ENCODE measurements at regions not wholly inside any gene's neighbourhood (a gene's known extent, or its start where the extent isn't known, plus 50 kb on each side); places are given as distances from the start of the nearest gene placed in this dataset.

DNA sequence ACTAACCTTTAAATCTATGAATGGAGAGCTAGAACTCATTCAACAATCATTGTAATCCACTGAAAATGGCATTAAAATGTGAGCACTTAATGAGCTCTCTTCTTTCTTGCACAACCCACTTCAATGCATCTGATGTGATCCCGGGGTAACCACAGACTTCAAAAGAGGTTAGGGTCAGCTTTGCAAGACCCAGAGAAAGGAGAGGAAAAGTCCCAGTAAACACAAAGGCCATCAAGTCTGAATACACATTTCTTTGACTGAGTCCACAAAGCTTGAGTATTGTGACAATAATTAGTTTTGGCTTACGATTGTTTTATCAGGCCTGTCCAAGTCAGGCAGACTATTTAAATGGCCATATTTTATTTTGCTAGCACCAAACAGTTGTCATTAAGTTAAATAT is 148.8 kb upstream of the ZNF608 start:
- H3K27me3 Mint-ChIP-seq (ENCODE audit: insufficient read depth): no peaks in the 10 kb centered on the region
- TF ChIP-seq, protein P1, sequence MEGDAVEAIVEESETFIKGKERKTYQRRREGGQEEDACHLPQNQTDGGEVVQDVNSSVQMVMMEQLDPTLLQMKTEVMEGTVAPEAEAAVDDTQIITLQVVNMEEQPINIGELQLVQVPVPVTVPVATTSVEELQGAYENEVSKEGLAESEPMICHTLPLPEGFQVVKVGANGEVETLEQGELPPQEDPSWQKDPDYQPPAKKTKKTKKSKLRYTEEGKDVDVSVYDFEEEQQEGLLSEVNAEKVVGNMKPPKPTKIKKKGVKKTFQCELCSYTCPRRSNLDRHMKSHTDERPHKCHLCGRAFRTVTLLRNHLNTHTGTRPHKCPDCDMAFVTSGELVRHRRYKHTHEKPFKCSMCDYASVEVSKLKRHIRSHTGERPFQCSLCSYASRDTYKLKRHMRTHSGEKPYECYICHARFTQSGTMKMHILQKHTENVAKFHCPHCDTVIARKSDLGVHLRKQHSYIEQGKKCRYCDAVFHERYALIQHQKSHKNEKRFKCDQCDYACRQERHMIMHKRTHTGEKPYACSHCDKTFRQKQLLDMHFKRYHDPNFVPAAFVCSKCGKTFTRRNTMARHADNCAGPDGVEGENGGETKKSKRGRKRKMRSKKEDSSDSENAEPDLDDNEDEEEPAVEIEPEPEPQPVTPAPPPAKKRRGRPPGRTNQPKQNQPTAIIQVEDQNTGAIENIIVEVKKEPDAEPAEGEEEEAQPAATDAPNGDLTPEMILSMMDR (IDR thresholded peaks at IDR 0.05): no peak
- H3K36me3 Mint-ChIP-seq (ENCODE audit: low read depth): no peaks in the 10 kb centered on the region
- no peak for DNase-seq
- H3K9me3 Mint-ChIP-seq: peaks cover 7% of the 10 kb centered on the region
- H3K4me1 Mint-ChIP-seq (ENCODE audit: low read depth): no peaks in the 10 kb centered on the region
- H3K27ac Mint-ChIP-seq: no peak overlapping the region
- no peak overlapping the region for H3K4me3 Mint-ChIP-seq

DNA sequence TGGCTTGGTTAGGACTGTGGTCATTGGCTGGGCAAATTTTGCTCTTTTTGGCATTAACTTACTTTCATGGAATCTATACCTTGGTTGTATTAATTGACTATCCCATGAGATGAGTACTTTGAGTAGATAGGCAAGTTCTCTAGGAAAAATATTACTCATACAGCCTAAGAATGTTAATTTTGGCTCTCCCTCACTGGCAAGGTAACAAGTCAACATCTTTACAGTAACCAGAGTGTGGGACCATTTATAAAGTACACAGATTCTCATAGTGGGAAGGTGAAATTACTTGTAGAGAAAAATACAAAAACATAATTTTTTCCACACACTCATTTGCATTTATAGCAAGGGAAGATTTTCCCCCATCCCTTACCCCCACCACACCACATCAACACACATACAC is 154.6 kb upstream of the ZNF608 start:
- H3K4me3 Mint-ChIP-seq: no peak overlapping the region
- DNase-seq: no peak
- H3K27ac Mint-ChIP-seq: no peak overlapping the region
- H3K9me3 Mint-ChIP-seq: no peaks in the 10 kb centered on the region
- no peaks in the 10 kb centered on the region for H3K36me3 Mint-ChIP-seq (ENCODE audit: low read depth)
- H3K27me3 Mint-ChIP-seq (ENCODE audit: insufficient read depth): no peaks in the 10 kb centered on the region; the same call in 1 of the 2 replicates
- TF ChIP-seq, protein P1 (IDR thresholded peaks at IDR 0.05): no peak
- no peaks in the 10 kb centered on the region for H3K4me1 Mint-ChIP-seq (ENCODE audit: low read depth)

DNA sequence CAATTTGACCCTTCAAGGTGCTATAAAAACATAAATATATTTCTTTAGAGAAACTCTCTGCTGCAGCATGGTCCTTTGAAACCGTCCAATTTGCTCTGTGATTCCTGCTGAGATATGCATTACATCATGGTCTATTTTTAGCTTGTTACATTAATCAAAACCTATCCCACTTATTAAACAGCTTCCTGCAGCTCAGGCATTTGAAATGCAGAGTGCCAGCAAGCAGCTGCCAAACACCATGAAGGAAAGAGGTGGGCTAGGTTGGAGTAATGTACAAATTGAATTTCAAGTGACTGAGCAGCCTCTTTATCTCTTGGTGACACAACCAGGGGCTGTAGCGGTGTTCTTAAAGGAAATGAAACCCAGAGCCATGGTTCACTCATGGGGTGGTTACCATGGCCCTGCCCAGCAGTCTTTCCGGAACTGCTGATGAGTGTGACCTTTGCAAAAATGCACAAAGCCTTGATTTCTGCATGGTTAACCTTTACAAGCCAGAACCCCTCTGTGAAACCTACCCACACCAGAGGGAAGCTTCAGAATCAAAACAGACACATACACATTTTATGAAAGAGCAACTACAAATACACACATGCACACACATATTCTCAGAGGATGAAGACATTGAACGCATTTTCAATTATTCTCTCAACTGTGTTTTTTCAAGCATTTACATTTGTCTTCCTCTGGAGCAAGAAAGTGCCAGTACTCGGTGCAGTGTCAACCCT is 155.8 kb upstream of the ZNF608 start:
- no peaks in the 10 kb centered on the region for H3K36me3 Mint-ChIP-seq (ENCODE audit: low read depth)
- no peak overlapping the region for H3K27ac Mint-ChIP-seq
- TF ChIP-seq, protein P1 (IDR thresholded peaks at IDR 0.05): no peak
- DNase-seq: no peak
- no peaks in the 10 kb centered on the region for H3K9me3 Mint-ChIP-seq
- H3K4me3 Mint-ChIP-seq: no peak overlapping the region
- H3K27me3 Mint-ChIP-seq (ENCODE audit: insufficient read depth): no peaks in the 10 kb centered on the region; the same call in 1 of the 2 replicates
- H3K4me1 Mint-ChIP-seq (ENCODE audit: low read depth): peaks cover 6% of the 10 kb centered on the region; the same call in 1 of the 2 replicates

DNA sequence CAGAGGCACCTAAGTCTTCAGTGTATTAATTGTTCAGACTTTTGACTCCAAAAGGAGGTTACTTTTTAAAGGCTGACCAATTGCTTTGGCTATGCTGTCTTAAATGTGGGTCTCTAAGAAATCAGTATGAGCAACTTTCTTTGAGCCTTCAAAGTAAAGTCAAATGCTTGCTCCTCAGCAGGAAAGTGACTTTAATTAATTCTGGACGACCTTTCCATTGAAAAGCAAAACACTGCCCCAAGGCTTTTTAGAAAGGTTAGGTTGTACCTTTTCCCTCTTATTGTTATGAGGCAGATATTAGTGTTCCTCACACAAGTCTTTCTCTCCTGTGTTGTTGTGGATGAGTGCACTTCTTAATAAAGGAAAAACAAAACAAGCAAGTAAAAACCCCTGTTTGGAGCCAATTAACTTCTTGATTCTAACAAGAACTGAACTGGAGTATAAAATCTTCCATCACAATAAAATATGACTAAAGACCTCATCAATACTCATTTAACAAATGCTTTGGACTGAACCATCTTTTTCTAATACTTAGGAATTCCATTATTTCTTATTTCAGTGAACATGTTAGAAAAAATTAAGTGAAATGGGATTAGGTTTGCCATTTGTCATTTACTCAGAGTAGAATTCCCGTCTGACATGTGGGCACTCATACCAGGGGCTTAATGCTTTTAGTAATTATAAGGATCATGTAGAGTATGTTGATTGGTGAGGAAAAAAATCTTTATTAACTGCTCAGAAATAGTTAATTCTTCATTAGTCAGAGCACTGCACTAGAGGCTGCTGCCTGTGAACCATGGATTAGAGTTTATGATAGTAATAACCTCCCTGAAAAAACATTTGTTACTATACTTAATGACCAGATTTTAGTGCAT is 159.1 kb upstream of the ZNF608 start:
- no peaks in the 10 kb centered on the region for H3K36me3 Mint-ChIP-seq (ENCODE audit: low read depth)
- TF ChIP-seq, protein P1 (IDR thresholded peaks at IDR 0.05): no peak
- H3K9me3 Mint-ChIP-seq: no peaks in the 10 kb centered on the region
- H3K4me3 Mint-ChIP-seq: no peak overlapping the region
- H3K27ac Mint-ChIP-seq: no peak overlapping the region
- no peaks in the 10 kb centered on the region; the same call in 1 of the 2 replicates for H3K27me3 Mint-ChIP-seq (ENCODE audit: insufficient read depth)
- H3K4me1 Mint-ChIP-seq (ENCODE audit: low read depth): peaks cover 6% of the 10 kb centered on the region; the same call in 1 of the 2 replicates
- DNase-seq: no peak

DNA sequence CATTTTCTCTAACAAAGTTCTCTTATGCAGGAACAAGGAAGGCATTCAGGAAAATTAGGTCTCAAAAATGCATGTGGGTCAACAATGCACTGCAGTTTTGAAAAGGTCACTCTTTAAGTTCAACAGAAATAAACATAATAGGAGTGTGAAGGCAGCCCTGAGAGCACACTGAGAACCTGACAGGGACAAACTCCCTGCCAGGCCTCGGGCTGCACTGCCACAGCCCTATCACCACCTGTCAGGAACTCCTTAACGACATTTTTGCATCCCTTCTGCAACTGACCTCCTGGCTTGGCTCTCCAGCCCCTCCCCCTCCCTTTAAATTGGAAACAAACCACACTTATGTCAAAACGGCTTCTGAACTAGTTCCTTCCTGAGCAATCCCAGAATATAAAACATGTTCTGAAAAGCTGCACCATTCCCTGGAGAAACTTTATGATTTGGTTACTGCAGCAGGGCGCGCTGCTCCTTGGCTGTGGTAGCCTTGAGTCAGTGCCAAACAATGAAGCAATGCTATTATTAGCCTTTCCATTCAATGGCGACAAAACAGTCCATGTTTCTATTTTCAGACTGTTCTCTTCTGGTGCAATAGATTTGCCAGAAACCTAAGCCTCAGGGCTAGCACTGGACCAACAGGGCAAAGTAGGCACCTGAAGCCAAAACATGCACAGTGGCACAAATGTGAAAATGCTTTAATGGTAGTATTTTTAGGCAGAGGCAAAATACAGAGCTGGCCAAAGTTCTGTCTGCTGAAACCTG is 160.1 kb upstream of the ZNF608 start:
- Mint-ChIP-seq H3K9me3 (no peaks in the 10 kb centered on the region), H3K27me3 (ENCODE audit: insufficient read depth) (no peaks in the 10 kb centered on the region; the same call in 1 of the 2 replicates), H3K36me3 (ENCODE audit: low read depth) (no peaks in the 10 kb centered on the region), H3K27ac (no peak overlapping the region), H3K4me3 (no peak overlapping the region), H3K4me1 (ENCODE audit: low read depth) (peaks cover 6% of the 10 kb centered on the region; the same call in 1 of the 2 replicates)
- TF ChIP-seq, protein P1 (IDR thresholded peaks at IDR 0.05): no peak
- DNase-seq: peak; percentile 50

All from HFFc6 (cell line).